RCC 7860 (cell line): ENCODE measurements at regions not wholly inside any gene's neighbourhood (a gene's known extent, or its start where the extent isn't known, plus 50 kb on each side); places are given as distances from the start of the nearest gene placed in this dataset.

Experiments
- DNase-seq: peaks from one replicate; pipeline ENCODE4 v3.0.0-alpha.2; 2015; ENCODE audit warnings: low spot score
- FAIRE-seq: peaks from 2 replicates; lab custom pipeline; 2012; peaks lifted over from hg19 to GRCh38; lab: Jason Lieb, UNC

DNA sequence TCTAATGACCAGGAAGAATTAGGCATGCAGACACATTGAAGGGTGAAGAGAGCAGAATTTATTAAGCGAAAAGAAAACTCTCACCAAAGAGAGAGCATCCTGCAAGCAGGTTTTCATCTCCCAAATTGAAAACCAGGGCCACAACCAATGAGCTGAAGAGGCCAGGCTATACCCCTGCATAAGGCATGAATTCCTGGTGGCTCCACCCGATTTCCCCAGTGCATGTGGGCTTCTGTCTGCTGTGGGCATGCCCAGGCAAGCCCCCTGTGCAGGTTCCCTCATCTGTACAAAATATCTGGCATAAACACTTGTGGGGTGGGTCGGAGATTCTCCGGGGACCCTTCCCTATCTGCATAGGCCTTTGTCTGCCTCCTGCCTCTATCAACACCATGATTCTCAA, 621.6 kb upstream of the LRRTM1 start:
- no peak for FAIRE-seq
- DNase-seq = no peak

DNA sequence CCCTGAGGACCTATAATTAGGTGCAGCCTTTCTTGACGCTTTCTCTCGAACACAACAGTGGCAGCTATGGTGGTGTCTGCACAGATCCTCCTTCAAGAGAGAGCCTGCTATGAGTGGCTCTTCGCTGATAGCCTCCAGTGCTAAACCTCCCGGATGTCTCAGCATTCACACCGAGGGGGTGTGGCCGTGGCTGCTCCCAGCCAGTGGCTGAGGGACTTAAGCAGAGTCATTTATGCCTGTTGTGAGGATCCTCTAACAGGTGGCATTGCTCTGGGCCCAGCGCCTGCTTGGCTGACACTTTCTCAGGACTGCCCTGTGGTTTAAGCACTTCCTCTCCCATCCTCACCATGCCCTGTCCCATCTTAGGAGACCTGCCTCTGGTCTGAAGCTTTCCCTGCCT, 592.0 kb upstream of the LRRTM1 start:
- DNase-seq (no peak), FAIRE-seq (no peak)

DNA sequence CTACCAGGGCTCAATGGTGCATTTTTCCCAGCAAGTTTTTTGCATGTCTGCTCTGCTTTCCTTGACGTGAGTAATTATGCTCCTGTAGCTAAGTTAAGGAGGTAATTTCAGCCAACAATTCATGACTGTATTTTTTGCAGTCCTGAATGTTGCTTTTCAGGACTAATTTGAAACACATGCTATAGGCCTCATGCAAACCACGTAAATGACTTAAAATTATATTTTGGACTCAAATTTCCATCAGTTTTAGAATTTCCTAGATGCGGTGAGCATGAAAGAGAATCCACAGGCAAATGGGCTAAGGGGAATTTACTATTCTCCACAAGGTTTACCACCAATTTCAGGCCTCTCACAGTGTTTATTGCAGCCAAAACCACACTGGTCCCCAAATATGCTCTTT, 589.9 kb upstream of the LRRTM1 start:
- no peak for FAIRE-seq
- DNase-seq = no peak

DNA sequence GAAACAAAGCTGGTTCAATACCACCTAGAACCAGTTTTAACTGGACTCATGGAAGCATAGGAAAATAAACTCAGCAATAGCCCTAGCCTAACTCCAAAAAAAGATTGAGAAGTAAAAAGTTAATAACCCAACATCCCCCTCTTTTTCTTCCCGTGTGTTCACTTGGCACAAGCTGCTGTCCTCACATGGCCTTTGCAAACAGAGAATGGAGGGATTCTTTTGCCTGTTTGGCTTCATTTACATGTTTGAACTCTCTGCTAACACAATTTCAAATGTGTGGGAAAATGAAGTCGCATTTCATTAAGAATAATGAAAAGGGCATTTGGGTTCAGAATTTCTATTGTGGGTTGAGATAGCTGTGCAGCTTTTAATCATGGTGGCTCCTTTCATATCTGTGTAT, 589.2 kb upstream of the LRRTM1 start:
- no peak for DNase-seq
- FAIRE-seq = no peak

DNA sequence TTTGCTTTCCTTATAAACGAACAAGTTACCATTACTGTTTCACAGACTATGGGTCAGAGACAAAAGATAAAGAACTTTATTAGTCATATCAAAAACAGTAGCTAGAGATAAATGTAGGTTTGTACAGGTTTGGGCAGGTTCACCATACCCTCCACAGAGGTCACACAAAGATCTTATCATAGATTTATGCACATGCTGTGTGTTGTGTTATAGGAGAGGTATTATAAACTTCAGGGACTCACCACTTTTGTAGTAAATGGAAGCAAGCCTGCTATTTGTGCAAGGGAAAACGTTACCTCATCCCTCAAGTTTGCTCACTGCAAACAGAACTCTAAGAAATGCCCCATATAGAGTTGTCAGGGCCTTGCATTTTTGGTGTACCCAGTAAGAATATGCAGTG, 584.5 kb upstream of the LRRTM1 start:
- no peak for FAIRE-seq
- DNase-seq = no peak

DNA sequence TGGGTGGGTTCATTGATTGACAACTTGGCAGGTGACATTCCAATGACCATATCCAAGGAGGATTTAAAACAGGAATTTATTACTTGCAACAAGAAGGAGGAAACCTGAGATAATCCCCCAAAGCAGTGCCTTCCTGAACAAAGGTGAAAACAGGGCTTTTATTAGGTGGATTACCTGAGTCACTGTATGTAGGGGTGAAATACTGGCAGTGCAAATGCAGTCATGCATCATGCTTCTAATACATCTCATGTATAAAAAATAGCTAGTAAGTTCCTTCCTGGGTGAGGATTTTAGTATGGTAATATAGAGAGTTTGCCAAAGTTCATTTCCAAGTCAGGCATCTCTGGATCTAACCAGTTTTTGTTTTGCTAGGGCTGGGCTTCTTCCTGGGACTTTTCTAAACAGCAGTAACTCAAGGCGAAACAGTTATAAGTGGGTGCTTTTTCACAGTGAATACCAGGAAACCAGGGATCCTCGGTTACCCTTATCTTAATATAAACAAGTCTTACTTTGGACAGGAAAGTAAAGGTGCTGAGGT, 583.4 kb upstream of the LRRTM1 start:
- no peak for DNase-seq
- FAIRE-seq = no peak

DNA sequence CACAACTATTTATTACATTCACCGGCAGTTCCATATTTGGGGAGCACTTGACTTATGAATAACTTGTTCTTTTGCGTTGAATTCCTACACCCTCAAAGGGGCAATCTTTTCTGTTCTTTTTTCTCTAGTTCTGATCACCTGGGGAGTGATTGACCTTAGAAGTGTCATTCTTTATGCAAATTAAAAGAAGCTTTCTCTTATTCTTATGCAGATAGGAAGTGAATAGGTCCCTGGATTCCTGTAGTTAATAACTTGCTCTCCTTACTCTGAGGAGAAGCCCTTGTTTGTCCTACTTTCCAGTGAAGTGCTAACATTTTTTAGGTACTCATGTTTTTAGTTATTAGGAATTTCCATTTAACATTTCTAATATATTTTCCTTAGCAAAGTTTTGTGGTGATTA, 569.8 kb upstream of the LRRTM1 start:
- FAIRE-seq (no peak), DNase-seq (no peak)

DNA sequence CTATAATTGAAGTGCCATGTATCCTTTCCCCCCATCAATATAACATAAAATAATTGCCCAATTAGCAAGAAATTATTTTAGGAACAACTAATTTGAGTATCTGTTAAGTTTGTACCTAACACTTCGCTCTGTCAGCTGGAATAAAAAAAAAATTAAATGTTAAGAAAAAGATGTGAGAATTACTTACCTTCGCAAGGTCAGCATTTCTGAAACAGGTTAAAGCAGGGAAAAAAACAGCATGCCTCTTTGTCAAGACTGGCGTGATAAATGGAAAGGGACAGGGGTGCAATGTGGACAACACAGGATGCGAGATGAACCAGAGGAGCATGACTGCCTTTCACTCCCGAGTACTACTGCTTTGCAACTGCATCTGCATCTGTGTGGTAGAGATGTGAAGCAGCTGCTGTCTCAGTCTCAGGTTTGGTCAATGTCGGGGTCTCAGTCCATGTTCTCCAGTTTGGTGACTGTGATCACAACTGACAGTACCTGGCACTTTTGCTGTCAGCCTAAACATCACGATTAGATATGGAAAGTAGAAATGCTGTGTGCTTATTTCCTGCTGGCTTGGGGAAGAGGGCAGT, 565.4 kb upstream of the LRRTM1 start:
- no peak for FAIRE-seq
- no peak for DNase-seq

DNA sequence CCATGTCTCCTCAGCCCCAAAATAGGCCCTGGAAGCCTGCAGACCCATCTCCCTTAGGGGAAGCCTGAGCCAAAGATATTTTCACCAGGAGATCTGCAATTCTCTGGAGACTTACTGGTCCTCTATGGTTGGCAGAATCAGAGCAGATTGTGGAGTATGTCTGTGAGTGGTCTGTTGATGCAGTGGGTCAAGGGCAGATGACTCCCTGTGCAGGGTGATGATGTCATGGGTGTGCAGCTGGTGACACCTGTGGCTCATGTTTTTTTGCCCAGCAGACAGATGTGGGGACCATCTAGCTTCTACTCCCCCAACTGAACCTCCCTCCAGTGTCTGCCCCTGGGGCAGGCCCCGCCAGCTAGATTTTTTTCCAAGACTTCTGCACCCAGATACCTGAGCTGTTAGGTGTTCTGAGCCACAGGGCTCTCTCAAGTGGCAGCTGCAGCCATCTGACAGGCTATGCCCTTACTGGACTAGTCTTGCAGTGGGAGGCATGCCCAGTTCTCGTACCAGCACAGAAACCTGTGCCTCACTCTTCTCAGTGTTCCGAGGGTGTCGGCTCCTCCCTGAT, 558.7 kb upstream of the LRRTM1 start:
- no peak for DNase-seq
- no peak for FAIRE-seq

DNA sequence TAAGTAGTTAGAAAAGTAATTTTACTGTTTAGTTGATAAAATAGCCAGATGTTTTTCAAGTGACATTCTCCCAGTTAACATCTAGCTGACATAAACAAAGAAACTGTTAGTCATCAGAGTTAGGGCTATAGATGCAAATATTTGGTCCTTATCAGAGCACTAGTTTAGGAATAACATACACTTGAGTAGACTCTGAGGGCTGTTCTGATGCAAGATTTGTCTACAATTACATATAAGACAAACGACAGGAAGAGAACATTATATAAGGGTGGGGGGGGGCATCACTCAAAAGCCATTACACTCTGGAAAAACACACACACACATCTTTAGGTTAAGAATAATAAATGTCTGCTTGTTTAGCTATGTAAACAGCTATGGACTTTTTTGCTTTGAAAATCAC, 554.4 kb upstream of the LRRTM1 start:
- FAIRE-seq (no peak), DNase-seq (no peak)

DNA sequence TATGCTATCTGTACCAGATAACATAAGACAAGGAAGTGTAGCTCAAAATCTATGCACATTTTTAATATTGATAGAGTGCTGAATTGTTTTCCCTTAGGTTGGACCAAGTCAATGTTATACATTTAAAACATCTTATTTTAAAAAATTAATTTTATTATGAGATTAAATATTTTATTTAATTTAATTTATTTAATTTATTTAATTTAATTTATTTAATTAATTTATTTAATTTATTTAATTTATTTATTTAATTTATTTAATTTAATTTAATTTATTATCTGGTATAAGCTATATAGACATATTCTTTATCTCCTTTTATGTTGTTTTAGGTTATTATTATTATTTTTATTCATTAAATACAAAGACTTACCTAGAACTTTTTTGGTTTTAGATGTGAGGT, 551.7 kb upstream of the LRRTM1 start:
- DNase-seq = no peak

DNA sequence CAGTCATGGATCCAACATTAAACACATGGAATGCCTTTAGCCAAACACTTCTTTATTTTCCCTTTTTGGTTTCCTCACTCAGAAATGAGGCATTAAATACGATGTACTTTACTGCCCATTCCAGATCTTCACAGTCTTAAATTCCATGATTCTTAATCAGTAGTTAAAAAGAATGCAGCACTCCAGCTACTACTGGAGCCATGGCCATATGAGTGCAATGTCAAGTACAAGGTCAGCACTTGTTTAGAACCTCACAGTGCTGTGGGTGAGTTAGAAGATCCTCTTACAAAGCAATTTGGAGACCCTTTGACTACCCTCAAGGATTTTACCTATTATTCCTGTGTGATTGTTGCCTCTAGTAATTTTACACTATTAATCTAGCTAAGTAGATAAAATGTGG, 550.3 kb upstream of the LRRTM1 start:
- no peak for DNase-seq

More for the DNA sequence above, 551.7 kb upstream of the LRRTM1 start:
- peak; percentile 87 for FAIRE-seq

DNA sequence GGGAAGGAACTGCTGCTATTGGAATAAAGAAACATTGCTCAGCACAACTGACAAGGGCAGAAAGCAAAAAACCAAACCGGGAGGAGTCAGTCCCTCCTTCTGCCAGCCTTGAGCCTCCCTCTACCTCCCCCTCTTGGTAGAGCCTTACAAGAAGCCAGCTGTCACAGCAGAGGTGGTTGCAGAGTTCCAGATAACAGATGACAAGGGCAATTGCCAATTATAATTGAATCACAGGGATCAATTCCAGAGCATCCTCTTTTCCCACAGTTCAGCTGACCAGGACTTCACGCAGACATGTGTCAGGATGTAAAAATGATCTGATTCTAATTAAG, 548.2 kb upstream of the LRRTM1 start:
- DNase-seq = no peak
- no peak for FAIRE-seq

More for the DNA sequence above, 550.3 kb upstream of the LRRTM1 start:
- no peak for FAIRE-seq

DNA sequence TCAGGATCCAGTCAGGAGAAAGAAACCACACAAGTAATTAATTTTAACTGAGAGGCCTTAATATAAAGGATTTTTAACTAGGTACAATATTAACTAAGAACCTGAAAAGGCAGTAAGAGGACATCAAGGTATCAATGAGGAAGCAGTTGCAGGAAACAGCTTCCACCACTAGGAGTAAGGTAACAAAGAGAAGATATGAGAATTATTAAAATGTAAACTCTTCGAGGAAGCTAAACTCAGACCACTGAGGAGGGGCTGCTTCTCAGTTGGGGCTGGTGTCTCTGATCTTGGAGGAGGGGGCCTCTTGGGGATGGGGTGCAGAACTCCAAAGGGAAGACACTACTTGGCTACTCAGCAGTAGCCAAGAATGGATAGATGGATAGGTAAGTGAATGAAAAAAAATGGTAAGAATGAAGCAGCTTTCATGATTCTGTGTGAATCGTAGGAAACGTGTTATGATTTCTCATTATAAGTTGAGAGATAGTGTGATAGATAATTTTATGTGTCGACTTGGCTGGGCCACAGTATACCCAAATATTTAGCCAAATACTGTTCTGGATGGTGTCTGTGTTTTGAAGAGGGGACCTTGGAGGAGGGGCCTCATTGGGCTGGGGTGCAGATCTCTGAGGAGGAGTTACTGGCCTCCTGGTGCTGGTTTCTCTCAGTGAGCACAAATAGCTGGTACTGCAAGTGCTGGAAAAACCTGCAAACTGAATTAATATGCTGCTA, 547.7 kb upstream of the LRRTM1 start:
- FAIRE-seq (no peak), DNase-seq (no peak)

DNA sequence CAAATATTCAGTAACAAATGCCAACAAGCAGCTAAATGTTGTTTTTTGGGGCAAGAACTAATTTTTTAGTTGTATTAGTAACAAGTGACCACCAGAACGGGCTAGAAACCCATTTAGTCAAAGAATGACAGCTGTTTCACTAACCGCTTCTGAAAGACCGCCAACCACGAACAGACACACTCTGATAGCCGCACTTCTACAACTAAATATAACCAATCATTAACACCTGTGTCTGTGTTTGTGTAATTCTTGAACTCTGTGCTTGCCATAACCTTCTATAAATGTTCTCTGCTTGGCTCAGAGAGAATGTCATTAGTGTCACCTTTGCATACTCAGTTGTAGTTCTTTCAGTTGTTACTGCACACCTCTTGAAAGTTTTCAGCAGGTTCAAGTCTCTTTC, 526.3 kb upstream of the LRRTM1 start:
- no peak for FAIRE-seq
- no peak for DNase-seq

DNA sequence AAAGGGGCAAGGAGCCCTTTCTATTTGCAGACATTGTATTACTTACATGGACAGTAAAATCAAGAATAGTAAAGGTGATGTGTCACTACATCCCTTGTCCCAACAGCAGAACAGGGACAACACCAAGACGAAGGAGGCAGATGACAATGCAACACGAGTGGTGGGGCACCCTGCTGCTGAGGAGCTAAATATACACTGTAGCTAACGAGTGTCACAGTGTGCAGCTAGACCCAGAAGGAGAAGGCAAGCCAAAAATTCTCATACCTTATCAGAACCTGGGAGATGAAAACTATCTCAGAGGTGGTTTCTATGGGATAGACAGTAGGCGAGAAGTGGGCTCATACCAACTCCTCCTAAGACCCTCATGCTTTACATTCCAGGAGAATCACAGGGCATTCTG, 518.4 kb upstream of the LRRTM1 start:
- DNase-seq (no peak), FAIRE-seq (no peak)

DNA sequence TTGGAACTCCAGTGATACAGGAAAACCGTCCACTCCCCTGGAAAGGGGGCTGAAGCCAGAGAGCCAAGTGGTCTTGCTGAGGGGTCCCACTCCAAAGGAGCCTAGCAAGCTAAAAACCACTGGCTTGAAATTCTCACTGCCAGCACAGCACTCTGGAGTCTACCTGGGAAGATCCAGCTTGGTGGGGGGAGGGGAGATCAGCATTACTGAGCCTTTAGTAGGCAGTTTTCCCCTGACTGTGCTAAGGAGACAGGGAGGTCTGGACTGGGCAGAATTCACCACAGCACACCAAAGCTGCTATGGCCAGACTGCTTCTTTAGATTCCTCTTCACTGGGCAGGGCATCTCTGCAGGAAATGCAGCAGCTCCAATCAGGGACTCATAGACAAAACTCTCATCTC, 510.7 kb upstream of the LRRTM1 start:
- FAIRE-seq = no peak

DNA sequence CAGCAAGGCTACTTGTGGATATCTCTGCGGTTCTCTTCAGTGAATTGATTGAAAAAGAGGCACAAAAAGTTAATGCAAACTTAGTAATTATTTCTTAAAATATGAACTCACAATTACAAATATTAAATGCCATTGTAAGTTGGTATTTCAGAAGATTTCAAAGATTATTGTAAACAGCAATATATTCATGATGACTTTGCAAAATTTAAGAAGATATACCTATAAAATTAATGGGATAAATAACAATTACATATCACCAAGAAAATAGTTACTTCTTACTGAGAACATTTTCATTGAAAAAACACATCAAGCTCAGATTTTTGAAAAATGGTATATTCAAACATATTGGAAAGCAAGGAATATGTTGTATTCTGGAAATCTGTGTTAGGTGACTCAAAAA, 482.0 kb upstream of the LRRTM1 start:
- DNase-seq = no peak
- FAIRE-seq = no peak

More for the DNA sequence above, 510.7 kb upstream of the LRRTM1 start:
- DNase-seq = no peak

DNA sequence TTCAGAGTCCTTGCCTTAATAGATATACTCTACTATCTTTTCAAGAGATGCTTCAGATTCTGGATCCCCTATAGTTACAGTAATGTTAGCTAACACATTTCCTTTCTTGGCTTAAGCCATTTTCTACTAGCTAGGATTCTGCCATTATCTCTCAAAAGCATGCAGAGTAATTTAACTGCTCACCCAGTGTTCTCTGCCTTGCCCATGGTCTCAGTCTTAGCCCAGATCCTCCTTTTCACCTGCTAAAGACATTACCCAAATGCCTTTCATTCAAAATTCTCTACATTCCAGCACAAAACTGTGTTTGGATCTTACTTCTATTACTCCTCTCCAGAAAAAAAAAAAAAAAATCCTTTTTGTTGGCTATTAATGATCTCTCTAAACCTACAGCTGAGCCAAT, 474.2 kb upstream of the LRRTM1 start:
- FAIRE-seq = no peak
- no peak for DNase-seq

DNA sequence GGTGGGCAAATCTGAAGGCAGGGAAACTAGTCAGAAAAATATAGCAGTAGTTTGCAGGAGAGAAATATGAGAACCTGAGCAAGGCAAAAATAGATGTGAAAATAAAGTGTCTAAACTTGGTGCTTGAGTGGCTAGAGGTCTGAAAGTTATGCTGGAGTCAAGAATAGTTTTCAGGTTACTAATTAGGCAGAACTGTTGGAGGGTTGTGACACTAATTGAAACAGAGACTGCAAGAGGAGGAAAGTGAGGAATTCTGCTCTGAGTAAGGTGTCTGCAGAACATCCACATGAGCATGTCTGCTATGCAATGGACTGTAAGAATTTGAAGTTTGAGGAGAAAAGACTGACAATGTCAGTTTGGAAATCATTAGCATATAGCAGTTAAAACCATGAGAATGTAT, 444.0 kb upstream of the LRRTM1 start:
- FAIRE-seq (no peak), DNase-seq (no peak)

DNA sequence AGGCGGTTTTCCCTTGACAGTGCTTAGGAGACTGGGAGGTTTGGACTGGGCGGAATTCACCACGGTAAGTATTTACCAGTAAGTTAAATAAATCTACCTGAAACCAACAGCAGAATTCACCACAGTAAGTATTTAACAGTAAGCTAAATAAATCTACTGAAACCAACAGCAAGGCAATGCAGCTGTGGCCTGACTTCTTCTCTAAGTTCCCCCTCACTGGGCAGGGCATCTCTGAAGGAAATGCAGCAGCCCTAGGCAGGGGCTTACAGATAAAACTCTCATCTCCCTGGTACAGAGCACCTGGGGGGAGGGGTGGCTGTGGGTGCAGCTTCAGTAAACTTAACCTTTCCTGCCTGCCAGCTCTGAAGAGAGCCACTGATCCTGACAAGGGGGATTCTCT, 432.5 kb upstream of the LRRTM1 start:
- DNase-seq (no peak), FAIRE-seq (no peak)

DNA sequence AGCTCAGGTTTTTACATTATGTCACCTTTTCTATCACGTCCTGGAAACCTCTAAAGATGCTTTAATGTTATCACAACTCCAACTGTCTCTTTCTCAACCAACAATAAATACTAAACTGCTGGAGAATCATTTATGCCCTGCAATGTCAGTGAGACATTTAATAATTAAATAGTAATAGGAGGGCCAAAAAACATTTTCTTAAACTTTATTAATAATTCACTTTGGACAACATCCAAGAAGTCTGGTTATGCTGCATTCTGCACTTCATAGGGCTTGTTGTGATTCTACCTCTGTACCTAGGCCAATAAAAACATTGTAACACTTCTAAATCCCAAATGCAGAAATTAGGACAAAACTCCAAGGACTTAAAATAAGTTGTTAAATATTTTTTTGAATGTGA, 420.4 kb upstream of the LRRTM1 start:
- no peak for DNase-seq

More for the DNA sequence above, 420.4 kb upstream of the LRRTM1 start:
- no peak for FAIRE-seq
